Bronchial epithelial cell (primary cell): ENCODE measurements at regions not wholly inside any gene's neighbourhood (a gene's known extent, or its start where the extent isn't known, plus 50 kb on each side); places are given as distances from the start of the nearest gene placed in this dataset.

Experiments used
- DNase-seq: peaks from one replicate; pipeline ENCODE4 v3.0.0-alpha.2; 2010; ENCODE audit warnings: low read depth
- FAIRE-seq: peaks from 2 replicates; lab custom pipeline; 2011; peaks lifted over from hg19 to GRCh38; lab: Jason Lieb, UNC
- H3K27me3 ChIP-seq: 2 replicates; pipeline ENCODE4 v1.5.1; 2011; ENCODE audit warnings: low read length; ENCODE audit not compliant: control insufficient read depth, insufficient read depth
- H3K36me3 ChIP-seq: 2 replicates; pipeline ENCODE4 v1.5.1; 2011; ENCODE audit warnings: low read length; ENCODE audit not compliant: control insufficient read depth, insufficient read depth
- H3K4me3 ChIP-seq: 2 replicates; pipeline ENCODE4 v1.5.1; 2011; ENCODE audit warnings: mild to moderate bottlenecking, low read depth, low read length, control low read depth
- TF ChIP-seq, protein P1 (sequence below): IDR thresholded peaks from 2 replicates; pipeline ENCODE4 v1.5.1; 2011; ENCODE audit warnings: mild to moderate bottlenecking, moderate library complexity, low read length, control low read depth, inconsistent platforms; ENCODE audit not compliant: insufficient read depth, severe bottlenecking

DNA sequence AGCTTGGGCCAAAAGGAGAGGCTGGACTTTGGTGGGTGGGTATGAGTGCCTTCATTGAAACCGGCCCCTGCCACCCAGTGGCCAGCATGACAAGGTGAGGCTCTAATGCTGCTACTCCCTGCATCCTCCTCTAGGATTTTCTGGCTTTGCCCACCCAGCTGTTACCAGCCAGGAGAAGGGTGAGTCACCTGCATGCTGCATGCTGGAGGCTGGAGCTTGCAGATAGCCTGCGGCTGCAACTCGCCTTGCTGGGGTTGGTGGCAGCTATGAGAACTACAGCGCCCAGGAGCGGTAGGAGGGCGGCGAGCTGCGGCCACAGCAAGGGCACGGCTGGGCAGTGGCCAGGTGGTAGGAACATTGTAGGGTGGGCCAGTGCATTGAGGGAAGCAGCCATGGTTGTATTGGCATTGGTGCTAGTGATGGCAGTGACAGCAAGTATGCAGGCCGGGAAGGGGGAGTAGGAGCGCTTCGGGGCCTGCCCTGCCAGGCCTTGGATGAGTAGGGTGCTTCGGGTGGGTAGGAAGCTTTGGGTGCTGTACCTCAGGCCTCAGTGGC is 75.4 kb upstream of the SLC35G4 start:
- H3K4me3 ChIP-seq = no peak overlapping the region
- no peak for DNase-seq
- H3K36me3 ChIP-seq = no peaks in the 10 kb centered on the region
- no peaks in the 10 kb centered on the region for H3K27me3 ChIP-seq
- FAIRE-seq = no peak
- TF ChIP-seq, protein P1, sequence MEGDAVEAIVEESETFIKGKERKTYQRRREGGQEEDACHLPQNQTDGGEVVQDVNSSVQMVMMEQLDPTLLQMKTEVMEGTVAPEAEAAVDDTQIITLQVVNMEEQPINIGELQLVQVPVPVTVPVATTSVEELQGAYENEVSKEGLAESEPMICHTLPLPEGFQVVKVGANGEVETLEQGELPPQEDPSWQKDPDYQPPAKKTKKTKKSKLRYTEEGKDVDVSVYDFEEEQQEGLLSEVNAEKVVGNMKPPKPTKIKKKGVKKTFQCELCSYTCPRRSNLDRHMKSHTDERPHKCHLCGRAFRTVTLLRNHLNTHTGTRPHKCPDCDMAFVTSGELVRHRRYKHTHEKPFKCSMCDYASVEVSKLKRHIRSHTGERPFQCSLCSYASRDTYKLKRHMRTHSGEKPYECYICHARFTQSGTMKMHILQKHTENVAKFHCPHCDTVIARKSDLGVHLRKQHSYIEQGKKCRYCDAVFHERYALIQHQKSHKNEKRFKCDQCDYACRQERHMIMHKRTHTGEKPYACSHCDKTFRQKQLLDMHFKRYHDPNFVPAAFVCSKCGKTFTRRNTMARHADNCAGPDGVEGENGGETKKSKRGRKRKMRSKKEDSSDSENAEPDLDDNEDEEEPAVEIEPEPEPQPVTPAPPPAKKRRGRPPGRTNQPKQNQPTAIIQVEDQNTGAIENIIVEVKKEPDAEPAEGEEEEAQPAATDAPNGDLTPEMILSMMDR = no peak

DNA sequence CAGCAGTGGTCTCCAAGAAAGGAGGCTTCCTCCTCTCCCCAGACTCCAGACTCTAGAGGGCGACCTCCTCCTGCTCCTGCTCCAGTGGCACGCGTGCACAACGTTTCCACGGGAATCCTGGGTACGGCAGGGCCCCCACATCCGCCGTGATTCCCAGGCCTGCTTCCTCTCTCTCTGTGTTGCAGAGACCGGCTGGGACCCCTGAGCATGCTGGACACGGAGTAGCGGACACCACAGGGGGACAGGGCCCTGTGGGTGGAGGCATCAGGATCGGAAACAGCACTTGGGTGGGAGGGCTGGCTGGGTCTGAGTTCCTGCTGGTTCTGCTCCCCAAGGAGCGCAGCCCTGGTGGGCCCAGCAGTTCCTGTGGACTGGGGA is 75.9 kb upstream of the SLC35G4 start:
- no peak for DNase-seq
- H3K36me3 ChIP-seq = no peaks in the 10 kb centered on the region
- H3K4me3 ChIP-seq = no peak overlapping the region
- FAIRE-seq = no peak
- no peaks in the 10 kb centered on the region for H3K27me3 ChIP-seq
- TF ChIP-seq, protein P1 = no peak

DNA sequence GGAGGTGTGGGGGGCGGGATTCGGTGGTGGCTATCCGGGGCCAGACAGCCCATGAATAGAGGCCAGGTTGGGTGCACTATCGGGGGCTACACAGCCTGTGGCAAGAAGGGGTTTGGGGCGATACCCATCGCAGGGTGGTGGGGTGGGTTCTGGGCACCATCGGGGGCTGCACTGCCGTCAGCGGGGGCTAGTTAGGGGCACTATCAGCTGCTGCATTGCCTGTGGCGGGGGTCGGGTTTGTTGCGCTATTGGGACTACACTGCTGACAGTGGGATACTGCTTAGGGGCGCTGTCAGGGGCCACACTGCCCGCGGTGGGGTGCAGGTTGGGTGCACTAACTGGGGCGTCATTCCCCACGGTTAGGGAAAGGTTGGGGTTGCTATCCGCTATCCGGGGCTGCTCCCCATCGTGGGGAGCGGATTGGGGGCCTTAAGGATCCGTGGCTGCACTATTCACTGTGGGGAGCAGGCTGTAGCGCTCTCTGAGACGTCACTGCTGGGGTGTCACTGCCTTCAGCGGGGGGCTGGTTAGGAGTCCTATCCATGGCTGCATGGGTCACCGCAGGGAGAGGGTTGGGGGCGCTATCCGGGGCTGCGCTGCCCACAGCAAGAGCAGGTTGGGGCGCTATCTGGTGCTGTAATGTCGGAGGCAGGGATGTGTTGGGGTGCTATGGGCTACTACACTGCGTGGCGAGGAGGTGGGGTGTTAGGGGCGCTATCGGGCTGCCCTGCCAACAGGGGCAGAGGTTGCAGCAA is 76.5 kb upstream of the SLC35G4 start:
- no peaks in the 10 kb centered on the region for H3K36me3 ChIP-seq
- DNase-seq (no peak), FAIRE-seq (no peak)
- H3K4me3 ChIP-seq = no peak overlapping the region
- H3K27me3 ChIP-seq = no peaks in the 10 kb centered on the region
- TF ChIP-seq, protein P1 = no peak

DNA sequence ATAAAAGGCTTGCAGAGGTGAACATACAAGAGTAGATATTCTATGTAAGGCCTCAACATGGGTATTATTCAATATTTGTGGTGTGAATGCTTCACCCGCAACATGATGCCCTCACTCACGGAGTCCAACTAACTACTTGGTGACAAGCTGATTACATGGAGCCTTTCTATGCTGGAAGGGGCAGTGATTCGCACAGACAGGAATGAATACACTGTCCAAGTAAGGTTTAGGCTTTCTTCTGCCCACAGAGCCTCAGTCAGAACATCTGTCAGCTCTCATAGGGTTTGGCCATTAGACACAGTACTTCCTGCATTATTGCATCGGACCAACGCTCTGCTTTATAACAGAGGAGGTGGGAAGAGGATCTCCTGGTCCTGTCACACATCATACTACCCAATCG is 80.3 kb upstream of the SLC35G4 start:
- TF ChIP-seq, protein P1 = no peak
- no peak overlapping the region for H3K4me3 ChIP-seq
- H3K27me3 ChIP-seq = no peaks in the 10 kb centered on the region
- DNase-seq (no peak), FAIRE-seq (peak; percentile 18)
- no peaks in the 10 kb centered on the region for H3K36me3 ChIP-seq

DNA sequence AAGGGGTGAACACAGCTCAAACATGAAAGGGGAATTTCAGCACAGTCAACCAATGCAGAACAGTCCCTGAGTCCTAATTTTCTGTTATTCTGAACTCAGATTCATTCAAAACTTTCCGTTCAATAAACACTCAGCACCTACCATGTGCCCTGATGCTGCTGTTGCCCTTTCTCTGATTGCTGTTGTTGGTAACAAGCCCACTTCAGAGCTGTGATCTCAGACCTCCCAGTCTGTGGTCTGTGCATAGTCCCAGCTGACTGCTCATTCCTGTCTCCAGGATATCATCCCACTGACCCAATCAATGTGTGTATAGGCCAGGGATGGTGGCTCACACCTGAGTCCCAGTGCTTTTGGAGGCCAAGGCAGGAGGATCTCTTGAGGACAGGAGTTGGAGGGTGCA is 82.7 kb upstream of the SLC35G4 start:
- H3K27me3 ChIP-seq = no peaks in the 10 kb centered on the region
- no peak overlapping the region for H3K4me3 ChIP-seq
- DNase-seq (no peak), FAIRE-seq (no peak)
- H3K36me3 ChIP-seq = no peaks in the 10 kb centered on the region
- TF ChIP-seq, protein P1 = no peak
